Erythroblast (primary cell): ENCODE measurements at regions not wholly inside any gene's neighbourhood (a gene's known extent, or its start where the extent isn't known, plus 50 kb on each side); places are given as distances from the start of the nearest gene placed in this dataset.

Source experiments
- GATA1 ChIP-seq: IDR thresholded peaks from 2 replicates; pipeline ENCODE4 v1.6.1; 2011; ENCODE audit warnings: low read depth, mild to moderate bottlenecking, control low read depth, low read length, moderate library complexity
- POLR2A ChIP-seq: IDR thresholded peaks from 2 replicates; pipeline ENCODE4 v1.6.1; 2011; ENCODE audit warnings: mild to moderate bottlenecking, low read length

DNA sequence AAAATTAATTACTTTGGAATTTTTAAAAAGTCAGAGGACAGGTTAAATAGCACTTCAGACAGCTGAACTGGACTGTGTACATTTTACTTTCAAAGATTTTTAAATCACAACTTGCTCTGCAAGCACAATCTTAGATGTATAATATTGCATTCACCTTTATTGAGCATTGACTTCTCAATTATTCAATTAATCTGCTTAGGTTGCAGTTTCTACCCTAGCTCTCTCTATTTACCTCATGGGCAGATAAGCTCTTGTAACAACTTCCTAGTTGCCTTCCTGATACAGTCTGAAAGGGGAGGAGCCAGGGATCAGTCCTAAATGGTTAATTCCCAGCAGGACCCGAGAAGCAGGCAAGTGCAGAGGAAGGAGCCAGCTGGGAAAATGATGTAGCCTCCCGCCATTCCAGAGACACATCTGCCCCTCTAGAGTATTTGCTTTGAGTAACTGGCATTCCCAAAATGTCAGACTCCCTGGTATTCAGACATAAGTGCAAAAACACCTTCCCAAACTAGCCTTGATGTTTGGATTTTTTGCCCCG lies 302.8 kb downstream of the GALC start:
- TF ChIP-seq POLR2A (no peak), GATA1 (no peak)
